ENCODE measurements at regions not wholly inside any gene's neighbourhood (a gene's known extent, or its start where the extent isn't known, plus 50 kb on each side); places are given as distances from the start of the nearest gene placed in this dataset.
A peak's percentile ranks its signal among the peaks of the same experiment; 100 is the strongest.

- Histone ChIP-seq H3K4me3 (ENCODE audit: low read depth in 2 of 2, low read length in 2 of 2) (no peak overlapping the region), H3K27me3 (ENCODE audit: control insufficient read depth, insufficient read depth, low read length) (no peaks in the 10 kb centered on the region), H3K36me3 (ENCODE audit: control insufficient read depth, insufficient read depth, low read length) (no peaks in the 10 kb centered on the region), H3K4me1 (ENCODE audit: control insufficient read depth, insufficient read depth, low read length) (0 out of 2 replicates have a peak, but pooled peaks cover 4% of the 10 kb centered on the region), H3K27ac (ENCODE audit: low read length) (no peak overlapping the region), H3K9me3 (ENCODE audit: control insufficient read depth, insufficient read depth, low read depth, low read length) (peaks cover 2% of the 10 kb centered on the region; the same call in 1 of the 2 replicates)
- intact Hi-C loops (cut with micrococcal nuclease; ENCODE audit: unreplicated experiment) (no loop called here), in situ Hi-C loops (cut with HindIII; ENCODE audit: low pct_unique_long_range_greater_than_20kb, low sequenced_read_pairs) (no loop called here)
- no TSS peak for BruUV-seq (replicated peaks)
- ChIA-PET POLR2A (no interaction called here), CTCF (no interaction called here)
- DNase-seq (ENCODE audit: low read depth, low spot score) (peak; percentile 69), ATAC-seq (peak; percentile 78)
- TF ChIP-seq SIN3A (IDR thresholded peaks at IDR 0.05; ENCODE audit: borderline replicate concordance, insufficient read depth, low read depth, low read length) (no peak), TCF7L2 (IDR thresholded peaks at IDR 0.05; ENCODE audit: low read depth, low read length) (no peak), POLR2AphosphoS5 (IDR thresholded peaks at IDR 0.05; ENCODE audit: low read depth, low read length) (no peak), REST (IDR thresholded peaks at IDR 0.05; ENCODE audit: insufficient read depth in 1 of 2, low read depth in 2 of 2, low read length in 1 of 2) (no peak), CTCF (IDR thresholded peaks at IDR 0.05) (no peak)
Measured at GRCh38 chr2:200077210-200077650, 121.8 kb downstream of the MAIP1 start.

- no peak overlapping the region for H3K4me3 ChIP-seq (ENCODE audit: low read depth in 2 of 2, low read length in 2 of 2)
- CTCF ChIA-PET = no interaction called here
- H3K4me1 ChIP-seq (ENCODE audit: control insufficient read depth, insufficient read depth, low read length) = 0 out of 2 replicates have a peak, but pooled peaks cover 4% of the 10 kb centered on the region
- TF ChIP-seq CTCF (IDR thresholded peaks at IDR 0.05) = no peak
- TF ChIP-seq POLR2AphosphoS5 (IDR thresholded peaks at IDR 0.05; ENCODE audit: low read depth, low read length) = no peak
- no peak for TF ChIP-seq REST (IDR thresholded peaks at IDR 0.05; ENCODE audit: insufficient read depth in 1 of 2, low read depth in 2 of 2, low read length in 1 of 2)
- no peak for TF ChIP-seq SIN3A (IDR thresholded peaks at IDR 0.05; ENCODE audit: borderline replicate concordance, insufficient read depth, low read depth, low read length)
- TF ChIP-seq TCF7L2 (IDR thresholded peaks at IDR 0.05; ENCODE audit: low read depth, low read length) = no peak
- H3K9me3 ChIP-seq (ENCODE audit: control insufficient read depth, insufficient read depth, low read depth, low read length) = peaks cover 2% of the 10 kb centered on the region; the same call in 1 of the 2 replicates
- no peaks in the 10 kb centered on the region for H3K36me3 ChIP-seq (ENCODE audit: control insufficient read depth, insufficient read depth, low read length)
- in situ Hi-C loops (cut with HindIII; ENCODE audit: low pct_unique_long_range_greater_than_20kb, low sequenced_read_pairs) (no loop called here), intact Hi-C loops (cut with micrococcal nuclease; ENCODE audit: unreplicated experiment) (no loop called here)
- ATAC-seq = peak; percentile 78; the same call in 1 of the 2 replicates
- BruUV-seq (replicated peaks) = no TSS peak
- peak; percentile 17 for DNase-seq (ENCODE audit: low read depth, low spot score)
- H3K27ac ChIP-seq (ENCODE audit: low read length) = no peak overlapping the region
- no peaks in the 10 kb centered on the region for H3K27me3 ChIP-seq (ENCODE audit: control insufficient read depth, insufficient read depth, low read length)
- POLR2A ChIA-PET = no interaction called here
Measured at GRCh38 chr2:200077838-200078237, 122.5 kb downstream of the MAIP1 start.
